H9 (cell line): ENCODE measurements at regions not wholly inside any gene's neighbourhood (a gene's known extent, or its start where the extent isn't known, plus 50 kb on each side); places are given as distances from the start of the nearest gene placed in this dataset.

Experiments
- DNase-seq: peaks from one replicate; pipeline ENCODE4 v3.0.0-alpha.2; 2017
- H2AFZ ChIP-seq: one replicate; pipeline ENCODE4 v1.6.1; 2013; ENCODE audit warnings: mild to moderate bottlenecking, low read length, control low read depth, moderate library complexity
- H2AK5ac ChIP-seq: 2 replicates; pipeline ENCODE4 v1.6.1; 2013; ENCODE audit warnings: low read length, control low read depth, mixed read lengths; ENCODE audit not compliant: insufficient read length
- H2BK120ac ChIP-seq: one replicate; pipeline ENCODE4 v1.6.1; 2013; ENCODE audit warnings: low read depth, mild to moderate bottlenecking, low read length, control low read depth, inconsistent platforms; ENCODE audit not compliant: poor library complexity, severe bottlenecking
- H2BK12ac ChIP-seq: 2 replicates; pipeline ENCODE4 v1.6.1; 2013; ENCODE audit warnings: low read length, control low read depth, mixed read lengths, low read depth; ENCODE audit not compliant: insufficient read length
- H2BK15ac ChIP-seq: 2 replicates; pipeline ENCODE4 v1.6.1; 2013; ENCODE audit warnings: low read depth, low read length, control low read depth
- H2BK20ac ChIP-seq: one replicate; pipeline ENCODE4 v1.6.1; 2013; ENCODE audit warnings: low read depth, mild to moderate bottlenecking, low read length, control low read depth, inconsistent platforms; ENCODE audit not compliant: poor library complexity, severe bottlenecking
- H2BK5ac ChIP-seq: 2 replicates; pipeline ENCODE4 v1.6.1; 2013; ENCODE audit warnings: low read length, control low read depth, mixed read lengths; ENCODE audit not compliant: insufficient read length
- H3K14ac ChIP-seq: 2 replicates; pipeline ENCODE4 v1.6.1; 2013; ENCODE audit warnings: low read length, control low read depth; ENCODE audit not compliant: insufficient read depth
- H3K18ac ChIP-seq: 2 replicates; pipeline ENCODE4 v1.6.1; 2013; ENCODE audit warnings: low read depth, mild to moderate bottlenecking, mixed read lengths, low read length, control low read depth; ENCODE audit not compliant: insufficient read length
- H3K23ac ChIP-seq: 2 replicates; pipeline ENCODE4 v1.6.1; 2013; ENCODE audit warnings: low read length, control low read depth, mixed read lengths, low read depth; ENCODE audit not compliant: insufficient read length
- H3K23me2 ChIP-seq: 2 replicates; pipeline ENCODE4 v1.6.1; 2013; ENCODE audit warnings: low read depth, mild to moderate bottlenecking, mixed read lengths, low read length, control low read depth; ENCODE audit not compliant: insufficient read length, poor library complexity, severe bottlenecking
- H3K27ac ChIP-seq: 2 replicates; pipeline ENCODE4 v1.5.1; 2013; ENCODE audit warnings: low read length, control low read depth, mixed read lengths, low read depth; ENCODE audit not compliant: insufficient read length
- H3K27me3 ChIP-seq: 2 replicates; pipeline ENCODE4 v1.6.1; 2013; ENCODE audit warnings: low read length, control low read depth, inconsistent platforms; ENCODE audit not compliant: insufficient read depth
- H3K4ac ChIP-seq: 2 replicates; pipeline ENCODE4 v1.6.1; 2013; ENCODE audit warnings: low read depth, mild to moderate bottlenecking, control low read depth, inconsistent platforms, low read length, moderate library complexity
- H3K4me1 ChIP-seq: 2 replicates; pipeline ENCODE4 v1.6.1; 2013; ENCODE audit warnings: low read length, control low read depth, inconsistent platforms; ENCODE audit not compliant: insufficient read depth
- H3K4me2 ChIP-seq: 2 replicates; pipeline ENCODE4 v1.6.1; 2013; ENCODE audit warnings: low read length, control low read depth, mixed read lengths; ENCODE audit not compliant: insufficient read length, insufficient read depth
- H3K56ac ChIP-seq: 2 replicates; pipeline ENCODE4 v1.6.1; 2013; ENCODE audit warnings: low read depth, mild to moderate bottlenecking, mixed read lengths, low read length, control low read depth; ENCODE audit not compliant: insufficient read length
- H3K79me1 ChIP-seq: 2 replicates; pipeline ENCODE4 v1.6.1; 2013; ENCODE audit warnings: low read depth, mild to moderate bottlenecking, moderate library complexity, low read length, control low read depth, inconsistent platforms; ENCODE audit not compliant: insufficient read depth, poor library complexity, severe bottlenecking
- H3K79me2 ChIP-seq: 2 replicates; pipeline ENCODE4 v1.6.1; 2013; ENCODE audit warnings: low read length, control low read depth, inconsistent platforms; ENCODE audit not compliant: insufficient read depth
- H3K9ac ChIP-seq: 2 replicates; pipeline ENCODE4 v1.6.1; 2013; ENCODE audit warnings: low read length, control low read depth, mixed read lengths; ENCODE audit not compliant: insufficient read length; ENCODE audit errors: extremely low read depth
- H3K9me3 ChIP-seq: one replicate; pipeline ENCODE4 v1.6.1; 2013; ENCODE audit warnings: low read depth, low read length, inconsistent platforms; ENCODE audit not compliant: control insufficient read depth
- H3T11ph ChIP-seq: one replicate; pipeline ENCODE4 v1.6.1; 2013; ENCODE audit warnings: mild to moderate bottlenecking, low read length, control low read depth, inconsistent platforms
- H4K20me1 ChIP-seq: one replicate; pipeline ENCODE4 v1.6.1; 2013; ENCODE audit not compliant: control insufficient read depth, insufficient read length, insufficient read depth
- H4K5ac ChIP-seq: 2 replicates; pipeline ENCODE4 v1.6.1; 2013; ENCODE audit warnings: low read depth, mild to moderate bottlenecking, mixed read lengths, low read length, control low read depth; ENCODE audit not compliant: insufficient read length
- H4K8ac ChIP-seq: replicated peaks from 2 replicates; pipeline ENCODE4 v1.6.1; 2013; ENCODE audit warnings: low read length, control low read depth, mixed read lengths, low read depth; ENCODE audit not compliant: insufficient read length
- H4K91ac ChIP-seq: 2 replicates; pipeline ENCODE4 v1.6.1; 2013; ENCODE audit warnings: low read depth, mild to moderate bottlenecking, moderate library complexity, mixed read lengths, low read length, control low read depth; ENCODE audit not compliant: insufficient read length
- H3K27ac Mint-ChIP-seq, 3 experiments: 2 replicates in 2 of 3; 3 replicates in 1 of 3; pipeline ENCODE4 v1.8.0; 2020 to 2021; ENCODE audit warnings: mixed read lengths in 3 of 3, mild to moderate bottlenecking in 1 of 3, moderate library complexity in 1 of 3
- H3K27me3 Mint-ChIP-seq: 2 replicates; pipeline ENCODE4 v1.8.0; 2021; ENCODE audit warnings: low read depth, mild to moderate bottlenecking, moderate library complexity, mixed read lengths
- H3K36me3 Mint-ChIP-seq, 3 experiments: 2 replicates in 2 of 3; 3 replicates in 1 of 3; pipeline ENCODE4 v1.8.0; 2020 to 2021; ENCODE audit warnings: low read depth in 3 of 3, mixed read lengths in 3 of 3; ENCODE audit not compliant: insufficient read depth in 1 of 3
- H3K4me1 Mint-ChIP-seq, 2 experiments: 2 replicates each; pipeline ENCODE4 v1.8.0; 2020; ENCODE audit warnings: mixed read lengths in 2 of 2
- H3K4me3 Mint-ChIP-seq, 2 experiments: 2 replicates in 1 of 2; 3 replicates in 1 of 2; pipeline ENCODE4 v1.8.0; 2020 to 2021; ENCODE audit warnings: mild to moderate bottlenecking in 2 of 2, mixed read lengths in 2 of 2, moderate library complexity in 1 of 2
- H3K9me3 Mint-ChIP-seq, 2 experiments: 2 replicates in 1 of 2; 3 replicates in 1 of 2; pipeline ENCODE4 v1.8.0; 2020; ENCODE audit warnings: mild to moderate bottlenecking in 2 of 2, mixed read lengths in 2 of 2, moderate library complexity in 1 of 2
- CTCF ChIP-seq: fragments of 200-600 bp; sonication (generic); conservative IDR thresholded peaks from 3 replicates; pipeline ENCODE4 v1.8.0; 2021; ENCODE audit warnings: antibody characterized with exemption, mild to moderate bottlenecking
- WGBS: extraction: QIAGEN DNeasy Blood & Tissue Kit; methylation state at CpG from one replicate; pipeline ENCODE4 v1.1.7; 2013; ENCODE audit warnings: missing lambda C conversion rate, low lambda C conversion rate, mixed read lengths; ENCODE audit not compliant: insufficient read length; ENCODE audit errors: extremely low coverage; 5-methylcytosine and 5-hydroxymethylcytosine counted together

GRCh38 chr16:59941594-59941993 lies 1207.5 kb upstream of the GOT2 start:
- no peak for DNase-seq
- H3K23ac ChIP-seq: no peak overlapping the region
- Mint-ChIP-seq H3K4me1 (no peaks in the 10 kb centered on the region), H3K9me3 (peaks cover 0 to 4% of the 10 kb centered on the region in 2 experiments; a peak in 2 of 5 replicates), H3K27me3 (no peaks in the 10 kb centered on the region), H3K36me3 (no peaks in the 10 kb centered on the region), H3K27ac (no peak overlapping the region), H3K4me3 (no peak overlapping the region)
- no peak overlapping the region for H3K56ac ChIP-seq
- no peak overlapping the region for H2BK20ac ChIP-seq
- no peak overlapping the region for H3K27ac ChIP-seq
- H3K18ac ChIP-seq: no peak overlapping the region
- no peak for TF ChIP-seq CTCF
- H3K9me3 ChIP-seq: no peaks in the 10 kb centered on the region
- no peak overlapping the region for H4K91ac ChIP-seq
- no peak overlapping the region for H3K14ac ChIP-seq
- H3K9ac ChIP-seq: no peak overlapping the region
- H2BK15ac ChIP-seq: no peak overlapping the region
- H3K27me3 ChIP-seq: no peaks in the 10 kb centered on the region
- no CpG with 5 or more reads among the region's 4 CpGs for WGBS
- H2BK12ac ChIP-seq: no peak overlapping the region
- H3K4ac ChIP-seq: no peak overlapping the region
- H2BK5ac ChIP-seq: no peak overlapping the region
- no peaks in the 10 kb centered on the region for H3K4me1 ChIP-seq
- no peak overlapping the region for H2BK120ac ChIP-seq
- H3K23me2 ChIP-seq: no peaks in the 10 kb centered on the region
- H4K8ac ChIP-seq: no peak overlapping the region
- H3T11ph ChIP-seq: no peak overlapping the region
- no peaks in the 10 kb centered on the region for H3K79me2 ChIP-seq
- no peak overlapping the region for H3K4me2 ChIP-seq
- no peaks in the 10 kb centered on the region for H3K79me1 ChIP-seq
- no peak overlapping the region for H2AFZ ChIP-seq
- H4K5ac ChIP-seq: no peak overlapping the region
- no peaks in the 10 kb centered on the region for H4K20me1 ChIP-seq
- no peak overlapping the region for H2AK5ac ChIP-seq
